Mucosa of rectum (tissue), 2 donors: ENCODE measurements at regions not wholly inside any gene's neighbourhood (a gene's known extent, or its start where the extent isn't known, plus 50 kb on each side); places are given as distances from the start of the nearest gene placed in this dataset.
A peak's percentile ranks its signal among the peaks of the same experiment; 100 is the strongest.

Source experiments
- H3K27ac ChIP-seq, 2 donors: one replicate each; pipeline ENCODE4 v1.7.0; 2013; ENCODE audit warnings: inconsistent platforms in 2 of 2, low read depth in 2 of 2, low read length in 2 of 2
- H3K27me3 ChIP-seq, 2 donors: one replicate each; pipeline ENCODE4 v1.7.0; 2013; ENCODE audit warnings: low read length in 2 of 2; ENCODE audit not compliant: control insufficient read depth in 2 of 2, insufficient read depth in 2 of 2
- H3K36me3 ChIP-seq, 2 donors: one replicate each; pipeline ENCODE4 v1.7.0; 2013; ENCODE audit warnings: low read length in 2 of 2; ENCODE audit not compliant: control insufficient read depth in 2 of 2, insufficient read depth in 2 of 2
- H3K4me1 ChIP-seq, 2 donors: one replicate each; pipeline ENCODE4 v1.7.0; 2013; ENCODE audit warnings: low read length in 2 of 2, mild to moderate bottlenecking in 1 of 2; ENCODE audit not compliant: control insufficient read depth in 2 of 2, insufficient read depth in 2 of 2
- H3K4me3 ChIP-seq, 2 donors: one replicate each; pipeline ENCODE4 v1.7.0; 2013; ENCODE audit warnings: low read length in 2 of 2
- H3K9ac ChIP-seq, 2 donors: one replicate each; pipeline ENCODE4 v1.7.0; 2013; ENCODE audit warnings: low read length in 2 of 2, low read depth in 1 of 2, mild to moderate bottlenecking in 1 of 2
- H3K9me3 ChIP-seq, 2 donors: one replicate each; pipeline ENCODE4 v1.7.0; 2013; ENCODE audit warnings: low read length in 2 of 2; ENCODE audit not compliant: control insufficient read depth in 2 of 2
- donor health status: healthy.
- donor health status: Normal muscosa, but diverticular disease.

DNA sequence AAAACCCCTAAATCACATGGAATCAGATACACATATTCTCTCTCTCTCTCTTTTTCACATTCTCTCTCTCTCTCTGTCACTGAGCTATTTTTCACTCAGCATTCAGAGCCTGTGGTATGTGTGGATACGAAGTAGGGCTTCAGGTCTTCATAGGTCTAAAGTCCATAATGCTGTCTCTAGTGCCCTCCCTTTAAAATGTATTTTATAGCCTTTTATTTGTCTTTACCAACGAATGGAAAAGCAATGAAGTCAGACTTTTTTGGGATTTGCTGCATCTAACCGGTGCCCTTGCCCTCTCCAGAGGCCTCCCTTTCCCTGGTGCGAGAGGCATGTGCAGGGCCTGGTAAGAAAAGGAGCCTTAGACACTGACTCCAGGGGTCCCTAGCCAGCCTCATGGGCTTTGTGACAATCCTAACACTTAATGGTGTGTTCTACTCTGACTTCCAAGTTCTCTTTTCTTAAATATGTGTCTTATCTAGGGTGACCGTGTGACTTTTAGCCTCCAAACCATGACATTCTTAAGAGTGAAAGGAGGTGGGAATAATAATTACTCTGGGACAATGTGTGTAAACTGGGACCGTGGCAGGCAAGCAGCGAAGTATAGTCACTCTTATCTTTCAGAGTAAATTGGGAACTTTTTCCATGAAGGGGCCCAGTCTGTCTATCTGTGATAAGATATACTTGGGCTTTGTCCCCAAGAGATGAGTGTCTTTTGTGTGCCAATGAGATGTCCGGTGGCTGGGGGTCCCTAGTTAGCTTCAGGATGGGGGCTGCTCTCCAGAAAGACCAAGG, 101.1 kb downstream of the B3GNT2 start:
- no peak overlapping the region for H3K4me3 ChIP-seq
- no peaks in the 10 kb centered on the region for H3K9me3 ChIP-seq
- peaks cover 31 to 43% of the 10 kb centered on the region in 2 donors for H3K4me1 ChIP-seq
- no peak overlapping the region for H3K9ac ChIP-seq
- H3K27ac ChIP-seq, result no peak overlapping the region
- no peaks in the 10 kb centered on the region for H3K27me3 ChIP-seq
- H3K36me3 ChIP-seq, result no peaks in the 10 kb centered on the region

GRCh38 chr2:62296034-62296831, 100.3 kb downstream of the B3GNT2 start:
- Histone ChIP-seq H3K36me3 (no peaks in the 10 kb centered on the region), H3K9ac (no peak overlapping the region), H3K27ac (no peak overlapping the region), H3K9me3 (no peaks in the 10 kb centered on the region), H3K27me3 (no peaks in the 10 kb centered on the region), H3K4me1 (peaks cover 34 to 46% of the 10 kb centered on the region in 2 donors), H3K4me3 (no peak overlapping the region)

- H3K27me3 ChIP-seq, result no peaks in the 10 kb centered on the region
- peak overlapping the region; percentile 4 to 49 for H3K4me3 ChIP-seq
- H3K27ac ChIP-seq, result peak overlapping the region; percentile 81 to 90
- H3K9ac ChIP-seq, result peak overlapping the region; percentile 58
- no peaks in the 10 kb centered on the region for H3K9me3 ChIP-seq
- H3K36me3 ChIP-seq, result no peaks in the 10 kb centered on the region
- H3K4me1 ChIP-seq, result peaks cover 31 to 46% of the 10 kb centered on the region in 2 donors
Observed at GRCh38 chr2:62293490-62294271, 97.8 kb downstream of the B3GNT2 start.

DNA sequence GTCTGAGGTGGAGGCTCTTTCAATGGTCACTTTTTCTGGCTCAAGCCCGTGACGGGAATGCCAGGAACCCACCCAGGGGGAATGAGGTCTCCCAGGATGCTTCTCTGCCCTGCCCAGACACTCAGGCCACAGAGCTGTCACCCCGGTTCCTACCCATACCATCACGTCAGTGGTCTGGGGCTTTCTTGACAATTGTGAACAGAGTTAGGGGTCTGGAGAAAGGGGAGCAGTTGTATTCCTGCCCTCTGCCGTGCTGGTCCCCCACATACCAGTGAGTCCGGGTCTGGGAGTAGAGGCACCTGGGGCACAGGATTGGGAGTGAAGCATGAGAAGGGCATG, 97.2 kb downstream of the B3GNT2 start:
- H3K27me3 ChIP-seq, result no peaks in the 10 kb centered on the region
- H3K9ac ChIP-seq, result peak overlapping the region; percentile 43 to 50
- H3K4me3 ChIP-seq, result peak overlapping the region in 1 of 2 donors; percentile 49
- H3K36me3 ChIP-seq, result no peaks in the 10 kb centered on the region
- H3K4me1 ChIP-seq, result peaks cover 31 to 48% of the 10 kb centered on the region in 2 donors
- no peaks in the 10 kb centered on the region for H3K9me3 ChIP-seq
- H3K27ac ChIP-seq, result peak overlapping the region; percentile 81 to 90

- Histone ChIP-seq H3K27me3 (no peaks in the 10 kb centered on the region), H3K4me3 (peak overlapping the region in 1 of 2 donors; percentile 13), H3K9me3 (no peaks in the 10 kb centered on the region), H3K4me1 (peaks cover 33 to 48% of the 10 kb centered on the region in 2 donors), H3K9ac (peak overlapping the region in 1 of 2 donors; percentile 41), H3K36me3 (no peaks in the 10 kb centered on the region), H3K27ac (peak overlapping the region; percentile 40 to 90)
Observed at GRCh38 chr2:62292190-62292589, 96.3 kb downstream of the B3GNT2 start.

GRCh38 chr2:62291517-62292137, 95.7 kb downstream of the B3GNT2 start:
- Histone ChIP-seq H3K9me3 (no peaks in the 10 kb centered on the region), H3K36me3 (no peaks in the 10 kb centered on the region), H3K27me3 (no peaks in the 10 kb centered on the region), H3K4me1 (peaks cover 29 to 44% of the 10 kb centered on the region in 2 donors), H3K9ac (no peak overlapping the region), H3K27ac (no peak overlapping the region), H3K4me3 (peak overlapping the region in 1 of 2 donors; percentile 13)

- H3K4me3 ChIP-seq, result no peak overlapping the region
- H3K9ac ChIP-seq, result no peak overlapping the region
- no peaks in the 10 kb centered on the region for H3K27me3 ChIP-seq
- H3K4me1 ChIP-seq, result peaks cover 25 to 39% of the 10 kb centered on the region in 2 donors
- H3K27ac ChIP-seq, result no peak overlapping the region
- no peaks in the 10 kb centered on the region for H3K36me3 ChIP-seq
- H3K9me3 ChIP-seq, result no peaks in the 10 kb centered on the region
Observed at GRCh38 chr2:62291052-62291451, 95.1 kb downstream of the B3GNT2 start.

- H3K9ac ChIP-seq, result no peak overlapping the region
- H3K36me3 ChIP-seq, result no peaks in the 10 kb centered on the region
- H3K4me1 ChIP-seq, result peaks cover 10 to 20% of the 10 kb centered on the region in 2 donors
- peaks cover 6% of the 10 kb centered on the region in 2 donors for H3K9me3 ChIP-seq
- H3K27ac ChIP-seq, result no peak overlapping the region
- H3K27me3 ChIP-seq, result no peaks in the 10 kb centered on the region
- no peak overlapping the region for H3K4me3 ChIP-seq
Observed at GRCh38 chr2:62287899-62288880, 92.3 kb downstream of the B3GNT2 start.

DNA sequence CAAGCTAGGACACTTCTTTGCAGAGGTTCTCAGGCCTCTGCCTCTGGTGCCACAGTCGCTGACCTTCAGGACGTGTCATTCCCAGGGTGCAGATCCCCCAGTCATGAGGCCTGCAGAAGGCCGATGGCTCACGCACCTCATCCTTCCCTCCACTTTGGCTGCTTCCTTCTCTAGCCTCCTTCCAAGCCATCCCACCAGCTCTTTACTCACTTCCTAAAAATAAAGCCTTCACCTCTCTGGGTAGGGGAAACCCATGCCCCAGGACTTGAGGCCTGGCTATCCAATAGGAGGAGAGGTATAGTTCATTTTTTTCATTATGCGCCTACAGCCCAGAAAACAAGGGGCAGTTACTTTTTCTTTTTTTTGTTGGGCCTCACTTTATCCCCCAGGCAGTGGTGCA, 91.4 kb downstream of the B3GNT2 start:
- H3K27ac ChIP-seq, result no peak overlapping the region
- H3K4me1 ChIP-seq, result peaks cover 6 to 11% of the 10 kb centered on the region in 2 donors
- peaks cover 6% of the 10 kb centered on the region in 2 donors for H3K9me3 ChIP-seq
- H3K9ac ChIP-seq, result no peak overlapping the region
- H3K4me3 ChIP-seq, result no peak overlapping the region
- no peaks in the 10 kb centered on the region for H3K27me3 ChIP-seq
- no peaks in the 10 kb centered on the region for H3K36me3 ChIP-seq
